Right lobe of liver (tissue), 6 donors: ENCODE measurements at regions not wholly inside any gene's neighbourhood (a gene's known extent, or its start where the extent isn't known, plus 50 kb on each side); places are given as distances from the start of the nearest gene placed in this dataset.

ENCODE experiments used
- ATAC-seq, 4 donors: fragments of 200-7000 bp; cut with Tn5 transposase; one replicate each; pipeline ENCODE4 v1.9.1; 2020; ENCODE audit warnings: mild to moderate bottlenecking in 4 of 4, moderate library complexity in 4 of 4
- DNase-seq, 3 donors: peaks; one replicate each; pipeline ENCODE4 v3.0.0-alpha.2; 2020
- H3K27ac ChIP-seq, 3 donors: fragments of 200-600 bp; one replicate each; pipeline ENCODE4 v1.8.0; 2022
- H3K27me3 ChIP-seq, 2 donors: fragments of 200-600 bp; one replicate each; pipeline ENCODE4 v1.8.0; 2022
- H3K36me3 ChIP-seq, 4 donors: fragments of 200-600 bp; sonication (generic) in 1 of 4; one replicate each; pipeline versions ENCODE4 v1.5.1 to v1.8.0; 2017 to 2022; ENCODE audit warnings: control low read depth in 1 of 4
- H3K4me1 ChIP-seq, 4 donors: fragments of 200-600 bp; sonication (generic) in 1 of 4; one replicate each; pipeline versions ENCODE4 v1.5.1 to v1.8.0; 2017 to 2022; ENCODE audit warnings: control low read depth in 1 of 4
- H3K4me3 ChIP-seq, 3 donors: fragments of 200-600 bp; one replicate each; pipeline ENCODE4 v1.8.0; 2022
- H3K9me3 ChIP-seq, 4 donors: fragments of 200-600 bp; sonication (generic) in 1 of 4; one replicate each; pipeline versions ENCODE4 v1.5.1 to v1.8.0; 2017 to 2022; ENCODE audit warnings: control low read depth in 1 of 4
- POLR2A ChIP-seq: fragments of 450-650 bp; IDR thresholded peaks from one replicate; pipeline ENCODE4 v1.6.1; 2017; ENCODE audit warnings: antibody characterized with exemption, mild to moderate bottlenecking
- WGBS: methylation state at CpG from one replicate; pipeline ENCODE4 v1.1.6; 2018; ENCODE audit warnings: low coverage, low lambda C conversion rate; ENCODE audit not compliant: insufficient coverage; ENCODE audit errors: missing lambda C conversion rate; 5-methylcytosine and 5-hydroxymethylcytosine counted together
- intact Hi-C, 2 donors: fragments of 100-400 bp; cut with DNase I; formaldehyde crosslinking; loops; one replicate each; pipeline versions ENCODE4 v1.11.2 to v1.14.1; 2022
- TF ChIP-seq, protein P1 (sequence below), 4 donors: fragments of 200-600 bp in 3 of 4; fragments of 450-650 bp in 1 of 4; IDR thresholded peaks; one replicate each; pipeline versions ENCODE4 v1.5.1 to v1.8.0; 2016 to 2022; ENCODE audit warnings: antibody characterized with exemption in 4 of 4, mild to moderate bottlenecking in 2 of 4
- donor health status: DM: no; HTN: yes; CAD: no.
- donor health status: DM: no; HTN: no; CAD: no.
- donor health status: DM: no; HTN: no; CAD: no.
- donor health status: DM: no; HTN: yes; CAD: no.
- donor health status: DM: no; HTN: yes; CAD: no.

DNA sequence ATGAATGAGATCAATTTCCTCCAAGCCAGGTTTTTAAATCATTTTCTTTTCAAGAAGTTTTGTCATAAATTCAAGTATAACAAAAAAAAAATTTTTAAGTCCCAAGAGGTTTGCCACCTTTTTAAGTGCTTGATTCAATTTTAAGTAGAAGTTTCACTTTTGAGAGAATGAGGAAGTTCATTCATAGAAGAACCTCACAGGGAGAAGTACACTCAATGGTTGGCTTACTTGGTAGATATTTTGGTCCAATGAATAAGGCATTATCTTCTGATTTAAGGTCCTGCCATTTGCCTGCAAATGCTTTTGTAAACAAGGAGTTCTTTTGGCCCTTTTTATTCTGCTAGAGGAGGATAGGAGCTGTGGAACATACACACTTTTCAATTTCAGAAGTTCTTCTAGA lies 96.7 kb upstream of the NOVA1 start:
- Histone ChIP-seq H3K27me3 (no peaks in the 10 kb centered on the region), H3K4me1 (no peaks in the 10 kb centered on the region), H3K9me3 (no peaks in the 10 kb centered on the region), H3K4me3 (no peak overlapping the region), H3K36me3 (no peaks in the 10 kb centered on the region), H3K27ac (no peak overlapping the region)
- DNase-seq, result no peak
- no peak for ATAC-seq
- intact Hi-C loops, result no loop called here
- TF ChIP-seq, protein P1, sequence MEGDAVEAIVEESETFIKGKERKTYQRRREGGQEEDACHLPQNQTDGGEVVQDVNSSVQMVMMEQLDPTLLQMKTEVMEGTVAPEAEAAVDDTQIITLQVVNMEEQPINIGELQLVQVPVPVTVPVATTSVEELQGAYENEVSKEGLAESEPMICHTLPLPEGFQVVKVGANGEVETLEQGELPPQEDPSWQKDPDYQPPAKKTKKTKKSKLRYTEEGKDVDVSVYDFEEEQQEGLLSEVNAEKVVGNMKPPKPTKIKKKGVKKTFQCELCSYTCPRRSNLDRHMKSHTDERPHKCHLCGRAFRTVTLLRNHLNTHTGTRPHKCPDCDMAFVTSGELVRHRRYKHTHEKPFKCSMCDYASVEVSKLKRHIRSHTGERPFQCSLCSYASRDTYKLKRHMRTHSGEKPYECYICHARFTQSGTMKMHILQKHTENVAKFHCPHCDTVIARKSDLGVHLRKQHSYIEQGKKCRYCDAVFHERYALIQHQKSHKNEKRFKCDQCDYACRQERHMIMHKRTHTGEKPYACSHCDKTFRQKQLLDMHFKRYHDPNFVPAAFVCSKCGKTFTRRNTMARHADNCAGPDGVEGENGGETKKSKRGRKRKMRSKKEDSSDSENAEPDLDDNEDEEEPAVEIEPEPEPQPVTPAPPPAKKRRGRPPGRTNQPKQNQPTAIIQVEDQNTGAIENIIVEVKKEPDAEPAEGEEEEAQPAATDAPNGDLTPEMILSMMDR (IDR thresholded peaks at IDR 0.05), result no peak
- no peak for TF ChIP-seq POLR2A

DNA sequence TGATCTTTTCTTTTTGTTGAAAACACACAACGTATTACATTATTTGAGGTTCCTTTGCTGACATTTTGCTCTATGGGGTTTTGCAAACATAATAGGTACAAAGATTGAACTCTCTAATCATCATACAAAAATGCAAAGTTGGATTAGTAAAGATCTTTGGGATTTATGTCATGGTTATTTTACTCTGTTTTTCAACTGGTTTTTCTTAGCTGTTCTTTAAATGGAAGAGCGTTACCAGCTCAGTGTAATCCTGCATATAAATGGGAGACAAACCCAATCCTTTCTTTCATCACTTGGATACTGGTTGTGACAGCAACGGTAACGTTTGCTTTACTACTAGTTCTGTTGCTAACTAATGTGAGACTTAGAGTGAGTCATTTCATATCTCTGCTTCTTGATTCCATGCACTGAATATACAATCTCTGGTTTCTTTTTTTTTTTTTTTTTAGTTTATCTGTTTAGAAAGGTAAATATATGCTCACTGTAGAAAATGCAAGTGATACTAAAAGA lies 104.9 kb upstream of the NOVA1 start:
- Histone ChIP-seq H3K9me3 (no peaks in the 10 kb centered on the region), H3K4me3 (no peak overlapping the region), H3K4me1 (no peaks in the 10 kb centered on the region), H3K27ac (no peak overlapping the region), H3K36me3 (no peaks in the 10 kb centered on the region), H3K27me3 (no peaks in the 10 kb centered on the region)
- TF ChIP-seq, protein P1 (IDR thresholded peaks at IDR 0.05), result no peak
- TF ChIP-seq POLR2A, result no peak
- WGBS, result 42% methylated on average over 4 of the region's 4 CpGs
- no peak for DNase-seq
- intact Hi-C loops, result no loop called here
- no peak for ATAC-seq

DNA sequence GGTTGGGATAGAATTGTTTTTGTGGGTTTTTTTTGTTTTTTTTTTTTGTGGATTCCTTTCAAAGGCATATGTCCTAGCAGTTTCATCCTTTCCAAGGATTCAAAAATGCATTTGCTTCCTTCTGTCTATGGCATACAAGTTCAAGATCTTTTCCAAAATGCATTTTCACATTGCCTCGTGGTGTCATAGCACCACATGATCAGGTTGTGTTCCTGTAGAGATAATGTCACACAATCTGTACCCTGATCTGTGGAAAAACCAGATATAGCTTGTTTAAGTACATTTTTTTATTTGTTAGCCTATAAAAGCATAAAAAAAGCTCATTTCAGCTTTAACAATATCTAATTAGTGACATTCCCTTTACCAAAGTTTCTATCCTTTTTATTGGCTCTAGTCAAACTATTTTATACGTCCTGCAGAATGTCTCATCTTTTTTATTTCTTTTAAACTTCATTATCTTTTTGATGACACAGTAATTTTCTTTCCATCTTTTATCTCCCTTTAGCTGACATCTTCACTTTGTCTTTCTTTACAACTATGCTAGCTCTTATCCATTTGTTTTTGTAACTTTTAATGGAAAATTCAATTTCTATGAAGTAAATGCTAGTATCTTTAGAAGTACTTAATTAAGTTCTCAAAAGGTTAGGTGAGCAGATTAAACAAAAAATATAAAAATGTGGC lies 106.0 kb upstream of the NOVA1 start:
- no peak for ATAC-seq
- Histone ChIP-seq H3K4me3 (no peak overlapping the region), H3K9me3 (no peaks in the 10 kb centered on the region), H3K4me1 (no peaks in the 10 kb centered on the region), H3K36me3 (no peaks in the 10 kb centered on the region), H3K27me3 (no peaks in the 10 kb centered on the region), H3K27ac (no peak overlapping the region)
- 32% methylated on average over 2 of the region's 2 CpGs for WGBS
- no peak for DNase-seq
- TF ChIP-seq, protein P1 (IDR thresholded peaks at IDR 0.05), result no peak
- TF ChIP-seq POLR2A, result no peak
- intact Hi-C loops, result no loop called here

DNA sequence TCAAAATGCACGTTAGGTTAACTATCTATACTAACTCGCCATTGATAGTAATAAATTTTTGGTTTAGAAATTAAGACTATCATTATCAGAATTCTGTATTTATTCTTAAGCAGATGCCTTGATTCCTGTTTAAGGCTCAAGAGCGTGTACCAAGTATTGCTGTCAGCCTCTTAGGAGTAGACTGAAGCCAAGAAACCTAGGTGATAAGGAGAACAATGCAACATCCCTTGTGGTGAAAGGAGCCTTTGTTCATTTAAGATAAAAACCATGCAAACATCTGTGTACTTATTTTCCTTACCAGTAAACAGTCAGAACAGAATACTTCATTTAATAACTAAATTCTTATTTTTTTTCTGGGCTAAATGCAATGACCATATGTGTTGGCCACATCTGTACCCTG lies 109.4 kb upstream of the NOVA1 start:
- intact Hi-C loops, result no loop called here
- Histone ChIP-seq H3K36me3 (no peaks in the 10 kb centered on the region), H3K4me1 (no peaks in the 10 kb centered on the region), H3K27me3 (no peaks in the 10 kb centered on the region), H3K4me3 (no peak overlapping the region), H3K27ac (no peak overlapping the region), H3K9me3 (no peaks in the 10 kb centered on the region)
- 58% methylated on average over 3 of the region's 3 CpGs for WGBS
- TF ChIP-seq, protein P1 (IDR thresholded peaks at IDR 0.05), result no peak
- no peak for TF ChIP-seq POLR2A
- no peak for DNase-seq
- peak in 3 of 4 donors; percentile 30 to 68 (median 36) for ATAC-seq

DNA sequence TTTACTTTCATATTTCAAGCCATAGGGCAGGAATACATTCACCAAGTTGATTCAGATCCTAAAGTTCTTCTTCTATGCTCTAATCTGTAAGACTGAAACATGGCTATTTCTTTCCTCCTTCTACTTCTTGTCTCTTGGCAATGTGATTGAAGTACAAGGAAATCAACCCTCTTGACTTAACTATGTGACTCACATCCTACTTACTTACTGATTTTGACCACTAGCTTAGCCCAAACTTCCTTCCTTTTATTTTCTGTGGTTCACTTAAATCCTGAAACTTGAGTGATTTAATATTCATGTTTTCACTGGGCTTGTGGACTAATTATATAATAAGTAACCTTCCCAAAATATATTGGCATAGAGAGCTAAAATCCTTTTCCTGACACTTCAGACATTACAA lies 111.2 kb upstream of the NOVA1 start:
- peak in 2 of 4 donors; percentile 60 to 78 for ATAC-seq
- Histone ChIP-seq H3K36me3 (no peaks in the 10 kb centered on the region), H3K9me3 (no peaks in the 10 kb centered on the region), H3K4me1 (no peaks in the 10 kb centered on the region), H3K27ac (no peak overlapping the region), H3K4me3 (no peak overlapping the region), H3K27me3 (no peaks in the 10 kb centered on the region)
- intact Hi-C loops, result no loop called here
- no peak for DNase-seq
- TF ChIP-seq, protein P1 (IDR thresholded peaks at IDR 0.05), result no peak
- TF ChIP-seq POLR2A, result no peak
